GM12878 (cell line): ENCODE measurements at regions not wholly inside any gene's neighbourhood (a gene's known extent, or its start where the extent isn't known, plus 50 kb on each side); places are given as distances from the start of the nearest gene placed in this dataset.

Experiments used
- CBX3 ChIP-seq: fragments of 200-600 bp; sonication (generic); IDR thresholded peaks from 2 replicates; pipeline ENCODE4 v1.6.1; 2016; ENCODE audit warnings: low read depth, borderline replicate concordance
- CHD2 ChIP-seq: IDR thresholded peaks from 2 replicates; pipeline ENCODE4 v1.6.1; 2011; ENCODE audit warnings: low read depth, low read length, improper control_type of control experiment, borderline replicate concordance
- E2F8 ChIP-seq: fragments of 450-650 bp; IDR thresholded peaks from 2 replicates; pipeline ENCODE4 v1.6.1; 2018; ENCODE audit warnings: mild to moderate bottlenecking, low read depth, moderate library complexity; ENCODE audit not compliant: partially characterized antibody
- HCFC1 ChIP-seq: fragments of 150-350 bp; IDR thresholded peaks from 2 replicates; pipeline ENCODE4 v1.6.1; 2014; ENCODE audit warnings: low read length
- HDGF ChIP-seq: fragments of 450-650 bp; IDR thresholded peaks from 2 replicates; pipeline ENCODE4 v1.6.1; 2016; ENCODE audit warnings: antibody characterized with exemption
- MAX ChIP-seq: IDR thresholded peaks from 2 replicates; pipeline ENCODE4 v1.6.1; 2012; ENCODE audit warnings: low read depth, low read length, improper control_type of control experiment
- MXI1 ChIP-seq: fragments of 150-350 bp; IDR thresholded peaks from 2 replicates; pipeline ENCODE4 v1.6.1; 2011; ENCODE audit warnings: low read depth, mild to moderate bottlenecking, inconsistent platforms, low read length, improper control_type of control experiment
- NFXL1 ChIP-seq: fragments of 450-650 bp; IDR thresholded peaks from 2 replicates; pipeline ENCODE4 v1.6.1; 2017; ENCODE audit warnings: antibody characterized with exemption, mild to moderate bottlenecking, borderline replicate concordance
- PML ChIP-seq: IDR thresholded peaks from 2 replicates; pipeline ENCODE4 v1.6.1; 2012; ENCODE audit warnings: low read length, inconsistent platforms
- RCOR1 ChIP-seq: conservative IDR thresholded peaks from 2 replicates; pipeline ENCODE4 v1.6.1; 2012; ENCODE audit warnings: low read depth, low read length, improper control_type of control experiment
- RELA ChIP-seq: fragments of 450-650 bp; IDR thresholded peaks from 2 replicates; pipeline ENCODE4 v1.8.0; 2014; ENCODE audit warnings: borderline replicate concordance; ENCODE audit not compliant: partially characterized antibody
- REST ChIP-seq: IDR thresholded peaks from 2 replicates; pipeline ENCODE4 v1.6.1; 2012; ENCODE audit warnings: mild to moderate bottlenecking, low read depth, low read length
- ZBED1 ChIP-seq: IDR thresholded peaks from 2 replicates; pipeline ENCODE4 v1.6.1; 2016; ENCODE audit warnings: borderline replicate concordance

GRCh38 chr13:89737051-89737450 is 1610.4 kb upstream of the MIR17HG start (continued):
- no peak for TF ChIP-seq REST
- no peak for TF ChIP-seq NFXL1
- no peak for TF ChIP-seq E2F8
- TF ChIP-seq MXI1, result no peak
- TF ChIP-seq CHD2, result no peak
- TF ChIP-seq RELA, result no peak
- TF ChIP-seq CBX3, result no peak
- no peak for TF ChIP-seq HCFC1
- TF ChIP-seq PML, result no peak
- no peak for TF ChIP-seq HDGF
- no peak for TF ChIP-seq RCOR1
- no peak for TF ChIP-seq MAX
- TF ChIP-seq ZBED1, result no peak
- TF ChIP-seq, all 136 proteins: peak for 0
